T-helper 17 cell (primary cell): ENCODE measurements at regions not wholly inside any gene's neighbourhood (a gene's known extent, or its start where the extent isn't known, plus 50 kb on each side); places are given as distances from the start of the nearest gene placed in this dataset.

ENCODE experiments used
- ATAC-seq: fragments of 150-1000 bp; cut with Tn5 transposase; 2 replicates; pipeline ENCODE4 v1.10.0; 2021; ENCODE audit warnings: mild to moderate bottlenecking, moderate library complexity
- DNase-seq, 3 donors: peaks; one replicate each; pipeline versions ENCODE4 v3.0.0 to v3.0.0-alpha.2; 2020 to 2021
- H3K9me3 ChIP-seq: one replicate; pipeline ENCODE4 v1.7.0; 2013; ENCODE audit warnings: low read length, mild to moderate bottlenecking; ENCODE audit not compliant: control insufficient read depth, poor library complexity, severe bottlenecking
- H3K27ac Mint-ChIP-seq: one replicate; pipeline ENCODE4 v1.8.0; 2022; ENCODE audit warnings: mild to moderate bottlenecking, moderate library complexity, mixed read lengths
- H3K27me3 Mint-ChIP-seq: one replicate; pipeline ENCODE4 v1.8.0; 2022; ENCODE audit warnings: mixed read lengths
- H3K36me3 Mint-ChIP-seq: one replicate; pipeline ENCODE4 v1.8.0; 2022; ENCODE audit warnings: low read depth, mixed read lengths
- H3K4me1 Mint-ChIP-seq: one replicate; pipeline ENCODE4 v1.8.0; 2022; ENCODE audit warnings: mild to moderate bottlenecking, mixed read lengths
- H3K4me3 Mint-ChIP-seq: one replicate; pipeline ENCODE4 v1.8.0; 2022; ENCODE audit warnings: mild to moderate bottlenecking, moderate library complexity, mixed read lengths

DNA sequence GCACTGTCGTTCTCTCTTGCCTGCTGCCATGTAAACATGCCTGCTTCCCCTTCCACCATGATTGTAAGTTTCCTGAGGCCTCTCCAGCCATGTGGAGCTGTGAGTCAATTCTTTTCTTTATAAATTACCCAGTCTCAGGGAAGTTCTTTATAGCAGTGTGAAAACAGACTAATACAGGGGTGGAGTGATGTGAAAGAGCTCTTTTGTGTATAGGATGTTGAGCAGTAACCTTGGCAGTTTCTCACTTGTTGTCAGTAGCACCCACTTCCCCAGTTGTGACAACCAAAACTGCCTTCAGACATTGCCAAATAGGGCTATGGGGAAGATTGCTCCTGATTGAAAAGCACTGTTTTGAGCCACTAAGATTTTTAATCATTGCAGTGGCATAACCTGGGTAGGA lies 552.2 kb upstream of the ZNF462 start:
- H3K4me3 Mint-ChIP-seq: no peak overlapping the region
- H3K27ac Mint-ChIP-seq: no peak overlapping the region
- H3K27me3 Mint-ChIP-seq: no peaks in the 10 kb centered on the region
- DNase-seq (no peak), ATAC-seq (no peak)
- no peaks in the 10 kb centered on the region for H3K36me3 Mint-ChIP-seq
- no peaks in the 10 kb centered on the region for H3K4me1 Mint-ChIP-seq
- no peaks in the 10 kb centered on the region for H3K9me3 ChIP-seq

- DNase-seq: no peak
- no peak for ATAC-seq
- no peaks in the 10 kb centered on the region for H3K27me3 Mint-ChIP-seq
Measured at GRCh38 chr9:106312906-106313305, 550.1 kb upstream of the ZNF462 start.

GRCh38 chr9:106314476-106314875 lies 548.5 kb upstream of the ZNF462 start:
- Mint-ChIP-seq H3K4me1 (no peaks in the 10 kb centered on the region), H3K4me3 (no peak overlapping the region), H3K27ac (no peak overlapping the region), H3K27me3 (no peaks in the 10 kb centered on the region), H3K36me3 (no peaks in the 10 kb centered on the region)
- DNase-seq (no peak), ATAC-seq (no peak)
- H3K9me3 ChIP-seq: no peaks in the 10 kb centered on the region

More at GRCh38 chr9:106312906-106313305, 550.1 kb upstream of the ZNF462 start:
- H3K4me1 Mint-ChIP-seq: no peaks in the 10 kb centered on the region
- no peaks in the 10 kb centered on the region for H3K36me3 Mint-ChIP-seq
- no peaks in the 10 kb centered on the region for H3K9me3 ChIP-seq
- no peak overlapping the region for H3K4me3 Mint-ChIP-seq
- H3K27ac Mint-ChIP-seq: no peak overlapping the region

DNA sequence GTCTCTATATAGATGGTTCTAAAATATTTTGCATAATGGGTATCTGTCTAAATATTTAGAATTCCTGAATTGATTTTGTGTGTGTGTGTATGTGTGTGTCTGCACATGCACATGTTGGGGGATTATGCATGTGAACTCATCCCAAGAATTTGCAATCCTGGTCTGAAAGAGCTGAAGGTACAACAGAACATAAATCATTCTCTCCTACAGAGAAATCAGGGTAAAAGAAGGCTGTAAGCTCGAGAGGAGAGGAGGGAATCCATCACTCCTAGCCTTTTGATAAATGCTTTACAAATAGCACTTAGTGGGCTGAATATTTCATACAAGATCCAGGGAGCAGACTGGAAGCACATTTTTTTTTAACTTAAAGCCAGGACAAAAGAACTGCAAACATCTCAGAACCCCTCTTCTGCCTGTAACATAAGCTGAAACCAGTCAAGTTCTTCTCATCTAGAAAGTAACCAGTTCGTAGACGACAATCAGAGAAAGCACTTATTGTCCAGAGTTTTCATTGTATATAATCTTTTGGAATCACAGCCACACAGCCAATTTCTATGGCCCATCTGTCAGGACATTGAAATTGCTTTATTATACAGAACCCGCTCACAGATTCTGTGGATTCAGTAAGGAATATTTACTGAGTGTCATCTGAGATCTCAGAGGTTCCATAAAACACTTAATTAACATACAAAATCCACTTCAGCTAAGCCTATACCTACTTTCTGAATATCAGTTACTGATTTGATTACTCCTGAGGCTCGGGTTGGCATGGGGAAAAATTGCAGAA lies 541.4 kb upstream of the ZNF462 start:
- Mint-ChIP-seq H3K27me3 (no peaks in the 10 kb centered on the region), H3K27ac (no peak overlapping the region), H3K4me1 (no peaks in the 10 kb centered on the region), H3K36me3 (no peaks in the 10 kb centered on the region), H3K4me3 (no peak overlapping the region)
- ATAC-seq: no peak
- no peaks in the 10 kb centered on the region for H3K9me3 ChIP-seq
- DNase-seq: no peak

GRCh38 chr9:106322706-106323245 lies 540.2 kb upstream of the ZNF462 start:
- DNase-seq: no peak
- no peaks in the 10 kb centered on the region for H3K4me1 Mint-ChIP-seq
- H3K9me3 ChIP-seq: no peaks in the 10 kb centered on the region
- no peaks in the 10 kb centered on the region for H3K27me3 Mint-ChIP-seq
- ATAC-seq: no peak
- no peak overlapping the region for H3K27ac Mint-ChIP-seq
- H3K36me3 Mint-ChIP-seq: no peaks in the 10 kb centered on the region
- H3K4me3 Mint-ChIP-seq: no peak overlapping the region

- H3K9me3 ChIP-seq: no peaks in the 10 kb centered on the region
- H3K4me3 Mint-ChIP-seq: no peak overlapping the region
- no peaks in the 10 kb centered on the region for H3K36me3 Mint-ChIP-seq
- H3K27ac Mint-ChIP-seq: no peak overlapping the region
- no peak for DNase-seq
- no peaks in the 10 kb centered on the region for H3K4me1 Mint-ChIP-seq
- ATAC-seq: no peak
- no peaks in the 10 kb centered on the region for H3K27me3 Mint-ChIP-seq
Measured at GRCh38 chr9:106324053-106324585, 538.8 kb upstream of the ZNF462 start.

GRCh38 chr9:106324591-106325280 lies 538.2 kb upstream of the ZNF462 start:
- Mint-ChIP-seq H3K27ac (no peak overlapping the region), H3K27me3 (no peaks in the 10 kb centered on the region), H3K36me3 (no peaks in the 10 kb centered on the region), H3K4me1 (no peaks in the 10 kb centered on the region), H3K4me3 (no peak overlapping the region)
- no peak for ATAC-seq
- no peaks in the 10 kb centered on the region for H3K9me3 ChIP-seq
- DNase-seq: no peak

GRCh38 chr9:106326493-106326892 lies 536.5 kb upstream of the ZNF462 start:
- ATAC-seq: no peak
- no peak for DNase-seq
- Mint-ChIP-seq H3K36me3 (no peaks in the 10 kb centered on the region), H3K27me3 (no peaks in the 10 kb centered on the region), H3K4me3 (no peak overlapping the region), H3K4me1 (no peaks in the 10 kb centered on the region), H3K27ac (no peak overlapping the region)
- no peaks in the 10 kb centered on the region for H3K9me3 ChIP-seq

DNA sequence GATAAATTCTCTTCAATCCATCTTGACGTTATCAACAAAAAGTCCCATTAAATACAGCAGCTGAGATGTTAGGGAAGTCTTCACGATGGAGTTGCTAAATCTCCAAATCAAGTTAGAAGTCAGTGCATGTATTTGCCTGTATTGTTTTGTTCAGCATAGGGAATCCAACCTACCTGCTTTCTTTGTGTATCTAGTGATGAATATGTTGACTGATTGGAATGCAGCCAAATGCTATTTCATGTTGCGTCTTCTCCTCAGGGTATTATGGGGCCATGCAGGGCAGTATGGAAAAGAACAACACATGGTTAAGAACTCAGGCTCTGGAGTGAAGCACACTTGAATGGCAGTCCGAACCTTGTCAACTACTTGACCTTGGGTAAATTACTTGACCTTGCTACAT lies 529.5 kb upstream of the ZNF462 start:
- DNase-seq (no peak), ATAC-seq (no peak)
- no peak overlapping the region for H3K27ac Mint-ChIP-seq
- H3K9me3 ChIP-seq: no peaks in the 10 kb centered on the region
- H3K36me3 Mint-ChIP-seq: no peaks in the 10 kb centered on the region
- H3K4me1 Mint-ChIP-seq: no peaks in the 10 kb centered on the region
- no peaks in the 10 kb centered on the region for H3K27me3 Mint-ChIP-seq
- H3K4me3 Mint-ChIP-seq: no peak overlapping the region

DNA sequence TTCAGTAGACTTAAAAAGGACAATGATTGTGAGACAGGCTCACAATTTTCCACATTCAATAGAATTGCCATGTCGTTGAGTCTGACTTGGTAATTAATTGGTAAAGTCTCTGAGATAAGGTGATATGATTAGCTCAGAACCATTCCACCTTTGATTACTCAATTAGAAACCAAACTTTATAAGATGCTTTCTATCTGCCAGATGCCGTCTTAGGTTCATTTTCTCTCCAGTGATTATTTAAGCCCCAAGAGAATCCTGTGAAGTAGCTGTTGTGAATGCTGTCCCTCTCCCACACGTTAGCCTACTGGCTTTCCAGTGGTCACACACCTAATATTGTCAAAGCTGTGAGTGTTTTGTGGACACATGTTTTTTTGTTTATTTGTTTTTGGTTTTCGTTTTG lies 528.9 kb upstream of the ZNF462 start:
- no peak for DNase-seq
- no peaks in the 10 kb centered on the region for H3K27me3 Mint-ChIP-seq
- H3K27ac Mint-ChIP-seq: no peak overlapping the region
- H3K4me1 Mint-ChIP-seq: no peaks in the 10 kb centered on the region
- no peaks in the 10 kb centered on the region for H3K36me3 Mint-ChIP-seq
- ATAC-seq: no peak
- H3K9me3 ChIP-seq: no peaks in the 10 kb centered on the region
- no peak overlapping the region for H3K4me3 Mint-ChIP-seq

DNA sequence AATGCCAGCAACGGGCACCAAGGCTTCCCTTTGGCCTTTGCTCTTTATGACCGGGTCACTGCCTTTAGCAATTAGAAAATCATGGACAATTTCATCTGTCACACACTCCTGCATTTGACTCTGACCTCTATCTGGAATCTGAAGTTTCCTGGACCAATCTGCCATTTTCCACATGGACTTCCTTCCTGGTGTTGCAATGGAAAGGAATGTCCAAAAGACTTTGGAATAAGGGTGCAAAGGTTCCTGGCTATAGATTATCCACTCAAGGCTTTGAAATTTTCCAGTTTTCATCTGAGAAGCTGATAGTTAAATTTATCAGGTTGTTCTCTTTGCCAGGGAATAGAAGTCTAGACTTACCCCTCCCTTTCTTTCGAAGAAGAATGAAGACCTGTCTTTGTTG lies 523.1 kb upstream of the ZNF462 start:
- Mint-ChIP-seq H3K4me3 (no peak overlapping the region), H3K27me3 (no peaks in the 10 kb centered on the region), H3K27ac (no peak overlapping the region), H3K36me3 (no peaks in the 10 kb centered on the region), H3K4me1 (no peaks in the 10 kb centered on the region)
- ATAC-seq (no peak), DNase-seq (no peak)
- no peaks in the 10 kb centered on the region for H3K9me3 ChIP-seq

DNA sequence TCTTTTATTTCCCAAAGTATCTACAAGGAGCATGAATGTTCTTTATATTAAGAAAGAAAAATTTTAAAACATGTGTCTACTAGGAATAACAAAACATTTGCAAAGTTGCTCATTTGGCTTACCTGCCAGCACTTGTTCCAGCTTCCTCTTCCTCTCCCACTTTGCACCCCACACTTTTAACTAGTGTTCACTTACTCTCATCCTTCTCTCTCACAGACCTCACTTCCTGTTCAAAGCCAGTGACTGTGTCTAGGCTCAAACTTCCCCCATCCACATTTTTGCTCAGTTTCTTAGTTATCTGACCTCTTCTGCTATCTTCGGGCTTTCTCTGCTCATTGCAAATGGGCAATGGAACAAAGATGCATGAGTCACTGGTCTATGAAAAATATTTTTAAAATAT lies 512.2 kb upstream of the ZNF462 start:
- Mint-ChIP-seq H3K27me3 (no peaks in the 10 kb centered on the region), H3K4me3 (no peak overlapping the region), H3K4me1 (no peaks in the 10 kb centered on the region), H3K36me3 (no peaks in the 10 kb centered on the region), H3K27ac (no peak overlapping the region)
- H3K9me3 ChIP-seq: no peaks in the 10 kb centered on the region
- DNase-seq: no peak
- no peak for ATAC-seq

GRCh38 chr9:106356924-106357323 lies 506.0 kb upstream of the ZNF462 start:
- Mint-ChIP-seq H3K27me3 (no peaks in the 10 kb centered on the region), H3K4me1 (no peaks in the 10 kb centered on the region), H3K4me3 (no peak overlapping the region), H3K27ac (no peak overlapping the region), H3K36me3 (no peaks in the 10 kb centered on the region)
- ATAC-seq (no peak), DNase-seq (no peak)
- H3K9me3 ChIP-seq: no peaks in the 10 kb centered on the region
